Suppressor macrophage treated with lipopolysaccharide for 4 hours (primary cell): ENCODE measurements at regions not wholly inside any gene's neighbourhood (a gene's known extent, or its start where the extent isn't known, plus 50 kb on each side); places are given as distances from the start of the nearest gene placed in this dataset.
"Not testable (repeated sequence)": the region's sequence is repeated elsewhere in the genome, so short reads cannot be mapped to it uniquely, and the experiment has no call there.

Experiments
- DNase-seq: peaks from one replicate; pipeline ENCODE4 v3.0.0-alpha.2; 2020

DNA sequence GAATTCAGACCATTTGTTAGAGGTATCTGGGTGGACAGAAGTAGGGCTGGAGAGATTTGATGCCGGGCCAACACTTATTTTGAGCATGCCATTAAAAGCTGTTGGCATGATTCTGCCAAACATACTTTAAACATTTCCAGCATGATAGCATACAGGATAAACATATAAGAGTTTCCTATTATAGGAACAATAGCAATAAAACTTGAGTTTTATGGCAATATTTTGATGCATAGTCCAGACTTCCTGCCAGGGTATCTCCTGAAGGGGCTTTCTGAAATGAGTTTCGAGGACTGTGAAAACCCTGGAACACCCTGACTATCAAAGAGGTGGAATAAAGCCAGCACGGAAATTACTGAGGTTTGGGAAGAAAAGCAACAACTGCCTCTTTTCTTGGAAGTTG, 1398.0 kb upstream of the NXPH2 start:
- no peak for DNase-seq

DNA sequence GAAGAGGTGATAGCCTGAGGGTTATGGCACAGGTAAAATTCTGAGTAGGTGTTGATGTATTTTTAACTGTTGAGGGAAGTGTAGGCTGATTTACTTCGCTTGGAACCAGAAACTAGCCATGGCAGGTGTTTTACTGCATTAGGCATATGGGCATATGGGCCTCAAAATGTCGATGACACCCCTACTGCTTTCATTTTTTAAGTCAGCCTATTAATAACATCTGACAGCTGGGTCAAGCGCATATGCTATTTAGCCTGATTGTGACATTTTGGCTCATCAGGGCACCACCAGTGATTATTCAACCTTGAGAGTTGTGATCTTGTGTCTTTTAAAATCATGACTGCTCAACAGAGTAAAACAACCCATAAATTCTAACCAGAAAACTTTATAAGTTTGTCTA, 1396.9 kb upstream of the NXPH2 start:
- DNase-seq: no peak

DNA sequence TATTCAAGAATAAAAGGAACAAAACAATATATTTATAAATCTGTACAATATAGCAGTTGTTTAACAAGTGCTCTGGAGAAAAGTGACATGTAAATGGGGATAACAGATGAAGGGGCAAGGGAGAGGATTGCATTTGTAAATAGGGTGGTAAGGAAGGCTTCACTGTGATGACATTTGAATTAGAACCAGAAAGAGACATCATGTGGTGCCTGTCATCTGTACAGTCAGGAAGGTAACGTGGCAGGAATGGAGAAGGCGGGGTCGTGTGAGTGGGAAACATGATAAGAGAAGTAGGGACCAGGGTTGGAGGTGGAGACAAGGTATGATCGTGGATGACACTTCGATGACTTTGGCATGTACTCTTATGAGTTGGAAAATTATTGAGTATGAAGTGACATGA, 1393.6 kb upstream of the NXPH2 start:
- DNase-seq: no peak

DNA sequence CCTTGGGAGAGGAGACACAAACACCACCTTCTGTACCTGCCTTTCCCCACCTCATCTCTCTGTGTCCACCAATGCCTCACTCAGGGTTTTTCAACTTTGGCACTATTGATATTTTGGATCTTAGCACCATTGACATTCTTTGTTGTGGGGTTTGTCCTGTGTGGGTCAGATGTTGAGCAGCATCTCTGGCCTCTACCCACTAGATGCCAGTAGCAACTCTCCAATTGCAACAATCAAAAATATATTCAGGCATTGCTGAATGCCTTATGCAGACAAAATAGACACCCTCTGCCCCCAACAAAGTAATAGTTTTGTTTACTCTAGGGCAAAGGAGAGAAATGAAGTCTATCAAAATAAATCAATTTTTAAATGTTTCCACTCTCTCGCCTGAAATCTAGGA, 1384.3 kb upstream of the NXPH2 start:
- DNase-seq: no peak

DNA sequence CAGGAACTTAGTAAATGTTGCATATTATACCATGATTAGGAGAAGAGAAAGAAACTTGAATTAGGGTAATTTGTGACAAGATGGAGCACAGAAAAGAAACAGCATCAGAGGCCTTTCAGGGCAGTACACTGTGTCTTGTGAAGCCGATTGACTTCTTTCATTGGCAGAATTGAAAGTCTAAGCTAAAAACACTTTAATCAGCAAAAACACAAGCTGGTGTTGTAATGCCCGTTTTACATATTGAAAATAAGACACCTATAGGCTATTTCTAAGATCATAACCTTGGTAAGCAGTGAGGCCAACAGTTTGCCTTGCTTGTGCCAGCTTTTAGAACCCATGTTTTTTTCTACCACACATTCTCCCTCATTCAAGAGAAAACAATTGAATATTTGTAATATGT, 1378.1 kb upstream of the NXPH2 start:
- DNase-seq: no peak

DNA sequence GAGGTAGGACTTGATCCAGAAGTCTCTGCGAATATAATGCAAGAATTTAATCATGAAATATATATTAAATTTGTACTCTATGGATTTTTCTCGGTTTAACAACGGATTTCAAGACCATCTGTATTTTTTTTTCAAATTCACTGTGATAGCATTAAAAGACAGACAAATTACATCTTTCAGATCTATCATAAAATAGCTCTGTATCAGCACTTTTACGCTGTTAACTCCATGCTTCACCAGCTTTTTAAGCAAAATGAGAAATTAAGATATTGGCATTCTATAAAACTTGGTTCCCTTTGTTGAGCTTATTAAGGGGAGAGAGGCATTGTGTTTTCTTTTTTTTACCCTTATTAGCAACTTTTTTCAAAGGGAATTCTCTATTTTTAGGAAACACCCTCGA, 1377.6 kb upstream of the NXPH2 start:
- no peak for DNase-seq

DNA sequence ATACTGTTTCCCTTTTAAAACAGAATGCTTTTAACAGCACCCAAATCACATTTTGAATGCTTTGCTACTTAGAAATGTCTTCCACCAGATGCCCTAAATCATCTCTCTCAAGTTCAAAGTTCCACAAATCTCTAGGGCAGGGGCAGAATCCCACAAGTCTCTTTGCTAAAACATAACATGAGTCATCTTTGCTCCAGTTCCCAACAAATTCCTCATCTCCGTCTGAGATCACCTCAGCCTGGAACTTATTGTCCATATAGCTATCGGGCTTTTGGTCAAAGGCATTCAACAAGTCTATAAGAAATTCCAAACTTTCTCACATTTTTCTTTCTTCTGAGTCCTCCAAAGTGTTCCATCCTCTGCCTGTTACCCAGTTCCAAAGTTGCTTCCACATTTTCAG, 1374.5 kb upstream of the NXPH2 start:
- DNase-seq: no peak

DNA sequence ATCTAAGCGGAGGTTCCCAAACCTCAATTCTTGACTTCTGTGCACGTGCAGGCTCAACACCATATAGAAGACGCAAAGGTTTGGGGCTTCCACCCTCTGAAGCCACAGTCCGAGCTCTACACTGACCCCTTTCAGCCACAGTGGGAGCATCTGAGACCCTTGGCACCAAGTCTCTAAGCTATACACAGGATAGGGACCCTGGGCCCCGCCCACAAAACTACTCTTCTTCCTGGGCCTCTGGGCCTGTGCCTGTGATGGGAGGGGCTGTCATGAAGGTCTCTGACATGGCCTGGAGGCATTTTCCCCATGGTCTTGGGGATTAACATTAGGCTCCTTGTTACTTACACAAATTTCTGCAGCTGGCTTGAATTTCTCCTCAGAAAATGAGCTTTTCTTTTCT, 1374.1 kb upstream of the NXPH2 start:
- DNase-seq: no peak

DNA sequence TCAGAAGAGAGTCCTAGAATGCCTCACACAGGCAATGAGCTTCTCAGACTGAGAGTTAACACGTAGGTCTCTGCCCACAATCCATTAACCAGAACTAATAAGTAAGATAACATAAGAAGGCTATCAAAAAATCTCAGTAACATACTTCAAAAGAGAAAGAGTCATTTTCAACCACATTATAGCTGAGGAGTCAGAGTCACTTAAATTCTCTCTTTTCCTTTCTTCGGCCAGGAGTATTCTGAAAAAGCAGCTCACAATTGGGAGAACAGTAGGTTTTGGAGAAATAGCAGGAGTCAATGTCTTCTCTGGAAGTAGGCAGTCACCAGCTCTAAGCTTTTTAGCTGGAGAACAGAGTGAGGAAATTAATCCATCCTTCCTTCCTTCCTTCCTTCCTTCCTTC, 1364.4 kb upstream of the NXPH2 start:
- DNase-seq: no peak

DNA sequence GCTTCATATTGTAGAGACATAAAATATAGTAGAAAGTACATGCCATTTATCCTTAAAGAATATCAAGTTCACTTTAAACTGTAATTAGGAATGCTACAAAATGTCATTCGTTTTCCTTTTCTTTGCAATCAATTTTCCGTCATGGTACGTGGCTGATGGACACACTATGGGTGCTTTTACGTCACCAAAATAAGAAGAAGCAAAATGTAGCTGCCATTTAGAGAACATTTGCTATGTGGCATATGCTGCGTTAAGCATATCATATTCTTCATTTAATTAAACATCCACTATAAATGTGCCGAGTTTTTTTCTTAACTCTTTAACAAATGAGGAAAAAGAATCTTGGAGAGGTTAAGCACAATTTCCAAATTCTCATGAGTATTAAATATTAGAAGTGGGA, 1358.5 kb upstream of the NXPH2 start:
- DNase-seq: no peak

DNA sequence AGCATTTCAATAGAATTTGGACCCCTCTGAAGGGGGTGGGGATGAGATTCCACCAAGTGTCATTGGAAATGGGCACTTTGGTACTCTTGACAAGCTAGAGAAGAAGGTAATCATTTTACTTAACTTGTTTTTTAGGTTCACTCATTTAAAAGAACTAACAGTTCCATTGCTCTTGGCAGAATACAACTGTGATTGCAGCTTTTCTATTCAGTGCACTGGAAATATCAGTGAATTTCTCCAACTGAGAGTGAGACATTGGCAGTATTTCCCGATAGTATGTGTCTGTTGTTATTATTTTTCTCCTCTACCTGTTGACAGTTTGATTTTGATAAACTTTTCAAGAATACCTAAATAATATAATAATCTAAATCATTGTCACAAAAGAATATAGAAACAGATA, 1356.7 kb upstream of the NXPH2 start:
- no peak for DNase-seq

DNA sequence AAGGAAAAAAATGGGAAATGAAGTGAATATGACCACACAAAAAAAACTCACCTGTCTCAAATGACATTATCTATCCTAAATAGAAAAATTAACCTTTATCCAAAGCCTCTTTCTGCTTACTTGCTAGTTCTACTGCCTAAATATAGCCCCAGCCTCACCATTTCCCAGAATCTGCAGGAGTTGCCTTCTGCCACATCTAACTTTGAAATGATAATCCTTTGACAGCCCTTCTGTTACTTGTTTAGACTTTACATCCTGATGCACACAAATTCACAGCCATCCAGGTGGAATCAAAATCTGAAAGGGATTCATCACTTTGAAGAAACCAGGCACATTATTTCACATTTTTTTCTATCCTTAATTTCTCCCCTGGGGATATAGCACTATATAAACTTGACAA, 1356.2 kb upstream of the NXPH2 start:
- DNase-seq: no peak

DNA sequence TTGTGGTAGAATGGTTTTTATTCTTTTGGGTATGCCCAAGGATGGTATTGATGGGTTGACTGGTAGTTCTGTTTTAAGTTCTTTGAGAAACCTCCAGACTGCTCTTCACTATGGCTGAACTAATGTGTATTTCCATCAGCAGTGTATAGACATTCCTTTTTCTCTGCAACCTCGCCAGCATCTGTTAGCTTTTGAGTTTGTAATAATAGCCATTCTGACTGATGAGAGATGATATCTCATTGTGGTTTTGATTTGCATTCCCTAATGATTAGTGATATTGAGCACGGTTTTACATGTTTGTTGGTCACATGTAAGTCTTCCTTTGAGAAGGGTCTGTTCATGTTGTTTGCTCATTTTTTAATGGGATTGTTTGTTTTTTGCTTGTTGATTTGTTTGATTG, 1348.7 kb upstream of the NXPH2 start:
- DNase-seq: no peak

DNA sequence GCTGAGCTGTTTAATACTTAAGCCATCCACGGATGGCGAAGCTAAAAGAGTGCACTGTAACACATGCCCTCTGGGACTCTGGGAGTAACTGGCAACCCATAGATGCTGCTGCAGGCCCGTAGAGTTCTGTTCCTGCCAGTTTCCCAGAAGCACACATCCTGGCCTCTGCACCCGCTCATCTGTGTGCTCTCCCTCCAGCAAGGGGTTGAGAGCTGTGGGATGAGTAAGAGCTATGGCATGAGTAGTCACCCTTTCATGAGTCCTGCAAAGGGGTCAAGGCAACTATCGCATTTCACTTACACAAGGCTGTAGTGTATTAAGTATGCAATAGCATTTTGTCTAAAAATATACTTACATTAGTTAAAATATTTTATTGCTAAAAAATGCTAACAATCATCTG, 1341.8 kb upstream of the NXPH2 start:
- no peak for DNase-seq

DNA sequence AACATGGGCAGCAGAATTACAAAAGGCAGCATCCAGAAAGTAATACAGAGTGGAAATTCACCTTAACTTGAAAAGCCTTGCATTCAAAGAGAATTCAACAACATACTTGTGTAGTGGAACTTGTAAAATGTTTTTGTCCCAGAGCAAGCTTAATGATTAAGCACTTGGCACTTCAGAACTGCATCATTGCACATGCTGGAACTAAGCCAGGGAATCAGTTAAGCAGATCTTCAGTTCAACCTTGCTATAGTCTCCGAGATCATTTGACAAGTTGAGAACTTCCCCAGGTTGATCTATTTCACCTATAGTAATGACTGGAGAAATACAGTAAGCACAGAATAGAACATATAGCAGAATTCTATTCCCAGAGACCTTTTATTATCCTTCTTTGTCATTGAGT, 1337.2 kb upstream of the NXPH2 start:
- no peak for DNase-seq

DNA sequence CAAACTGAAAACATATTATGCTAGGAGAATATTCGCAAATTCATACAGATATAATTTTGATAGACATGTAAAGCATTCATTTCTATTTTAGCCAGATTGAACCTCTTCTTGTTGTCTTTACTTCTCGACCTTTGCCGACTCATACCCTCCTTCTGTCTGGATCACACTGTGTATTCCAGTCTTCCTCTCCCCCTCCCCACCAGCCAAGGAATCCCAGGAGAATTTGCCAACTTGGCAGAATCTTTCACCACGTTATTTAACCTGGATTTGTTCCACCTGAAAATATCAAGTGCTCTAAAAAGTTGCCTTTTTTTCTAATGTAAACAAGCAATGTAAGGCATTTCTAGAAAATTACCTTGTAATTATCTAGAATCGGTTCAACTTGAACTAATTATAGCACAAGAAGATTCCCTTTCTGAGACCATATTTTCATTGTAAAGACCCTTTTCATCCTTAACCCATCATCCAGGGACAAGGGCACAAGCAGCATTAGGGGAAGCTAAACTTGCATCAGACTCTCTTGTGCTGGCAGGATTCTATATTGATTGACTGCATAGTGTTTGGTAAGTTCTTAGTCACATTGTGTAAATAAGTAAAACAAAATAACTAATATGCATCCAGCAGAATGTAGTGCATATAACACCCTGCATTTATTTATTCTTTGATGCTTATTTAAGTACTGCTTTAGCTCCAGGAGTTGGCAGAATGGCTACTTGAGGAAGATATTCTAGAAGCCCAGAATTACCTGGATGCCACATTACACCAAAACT, 1328.7 kb upstream of the NXPH2 start:
- DNase-seq: no peak

DNA sequence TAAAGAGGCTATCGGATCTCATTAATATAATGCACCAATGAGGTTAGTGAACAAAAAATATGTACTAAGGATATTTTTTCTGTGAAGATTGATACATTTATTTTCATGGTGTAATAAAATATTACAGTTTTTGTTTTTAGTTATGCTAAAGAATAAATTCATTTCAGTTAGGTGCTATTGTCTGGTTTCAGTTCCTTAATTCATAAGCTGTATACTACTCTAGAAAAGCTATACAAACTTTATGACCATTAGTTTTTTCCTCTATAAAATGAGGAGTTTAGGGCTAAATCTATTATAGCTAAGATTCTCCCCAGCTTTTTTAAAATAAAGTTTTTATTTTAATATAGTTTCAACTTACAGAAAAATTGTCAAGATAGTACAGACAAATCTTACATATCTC, 1311.7 kb upstream of the NXPH2 start:
- no peak for DNase-seq

DNA sequence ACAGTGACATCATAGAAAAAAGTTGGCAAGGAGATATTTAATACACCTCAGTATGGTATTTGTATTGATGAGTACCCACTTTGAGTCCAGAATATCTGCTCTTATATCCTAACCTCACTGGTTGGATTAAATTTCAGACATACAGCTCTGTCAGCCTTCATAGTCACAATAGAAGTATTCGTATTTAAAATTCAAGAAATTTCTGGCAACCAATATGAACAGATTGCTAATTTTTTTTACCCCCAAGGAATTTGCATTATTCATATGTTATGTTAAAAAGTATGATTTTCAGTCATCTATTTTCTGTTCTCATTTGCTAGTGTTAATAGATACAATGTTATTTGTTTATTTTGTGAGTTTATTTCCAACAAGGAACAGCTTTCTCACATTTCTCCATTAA, 1306.8 kb upstream of the NXPH2 start:
- DNase-seq: no peak

DNA sequence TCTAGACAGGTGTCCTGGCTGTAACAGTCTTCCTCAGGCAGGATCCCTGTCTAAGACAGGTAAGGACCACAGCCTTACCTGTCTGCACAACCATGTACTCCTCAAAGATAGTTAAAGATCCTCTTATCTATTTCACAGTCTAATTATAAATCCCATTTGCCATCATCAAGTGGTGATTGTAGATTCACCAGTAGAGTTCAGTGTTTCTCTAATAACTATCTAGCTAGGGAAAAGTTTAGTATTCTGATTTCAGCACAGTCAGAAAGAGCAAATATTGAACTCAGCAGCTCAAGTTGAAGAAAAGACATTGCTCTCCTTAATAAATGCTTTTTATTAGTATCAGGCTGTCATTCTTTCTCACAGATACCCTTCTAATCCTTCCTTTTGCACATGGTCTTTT, 1305.5 kb upstream of the NXPH2 start:
- no peak for DNase-seq

DNA sequence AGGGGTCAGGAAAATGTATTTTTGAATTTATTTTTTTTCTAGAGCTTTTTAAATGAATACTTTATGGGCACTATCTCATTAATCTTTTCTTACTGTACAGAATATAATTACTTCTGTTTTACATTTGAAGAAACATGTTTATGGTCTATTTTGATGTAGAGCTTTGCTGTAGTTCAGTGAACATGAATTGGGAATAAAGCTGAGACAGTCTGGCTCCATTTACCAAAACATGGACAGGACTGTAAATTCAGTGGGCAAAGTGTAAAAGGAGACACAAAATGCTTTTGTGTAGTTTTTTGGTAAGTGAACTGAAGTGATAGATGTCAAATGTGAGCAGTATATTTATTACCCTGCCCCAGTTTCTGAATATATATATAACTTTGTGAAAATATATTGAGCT, 1298.8 kb upstream of the NXPH2 start:
- DNase-seq: no peak

DNA sequence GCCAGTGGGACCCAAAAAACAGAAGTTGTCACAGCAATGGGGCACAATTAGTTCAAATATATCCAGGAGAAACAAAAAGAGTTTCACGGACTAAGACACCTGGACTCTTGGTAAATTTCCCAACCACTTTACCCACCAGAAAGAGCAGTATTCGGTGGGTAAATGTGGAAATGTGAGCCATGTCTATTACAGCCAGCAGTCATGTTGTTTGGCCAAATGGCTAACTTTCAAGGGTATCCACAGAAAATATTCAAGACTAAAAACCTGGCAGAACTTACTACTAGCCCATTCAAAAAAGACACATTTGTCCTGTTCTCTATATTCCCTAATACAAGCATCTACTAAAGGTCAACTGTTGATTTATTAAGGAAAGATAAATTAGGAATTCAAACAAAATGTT, 1296.0 kb upstream of the NXPH2 start:
- no peak for DNase-seq

DNA sequence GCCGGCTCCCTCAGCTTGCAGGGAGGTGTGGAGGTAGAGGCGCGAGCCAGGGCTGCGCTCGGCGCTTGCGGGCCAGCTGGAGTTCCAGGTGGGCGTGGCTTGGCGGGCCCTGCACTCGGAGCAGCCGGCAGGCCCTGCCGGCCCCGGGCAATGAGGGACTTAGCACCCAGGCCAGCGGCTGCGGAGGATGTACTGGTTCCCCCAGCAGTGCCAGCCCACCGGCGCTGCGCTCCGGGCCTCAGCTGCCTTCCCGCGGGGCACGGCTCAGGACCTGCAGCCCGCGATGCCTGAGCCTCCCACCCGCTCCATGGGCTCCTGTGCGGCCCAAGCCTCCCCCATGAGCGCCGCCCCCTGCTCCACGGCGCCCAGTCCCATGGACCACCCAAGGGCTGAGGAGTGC, 1293.6 kb upstream of the NXPH2 start:
- DNase-seq: not testable (repeated sequence)

DNA sequence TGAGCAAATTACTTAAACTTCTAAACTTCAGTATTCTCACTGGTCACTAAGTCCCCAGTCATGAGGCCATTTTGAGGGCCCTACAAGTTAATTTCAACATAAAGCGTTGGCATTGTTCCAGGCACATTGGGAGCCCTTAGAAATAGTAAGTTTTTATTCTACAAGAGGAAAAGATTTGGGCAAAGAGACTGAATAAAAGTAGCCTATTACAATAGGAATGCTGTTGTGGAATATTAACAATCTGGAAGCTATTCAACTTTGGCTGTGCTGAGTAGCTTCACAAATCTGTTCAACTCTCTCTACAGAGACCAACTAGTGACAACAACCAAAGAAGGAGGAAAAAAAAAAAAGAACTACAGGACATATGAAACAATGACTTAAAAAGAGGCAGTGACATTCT, 1287.5 kb upstream of the NXPH2 start:
- DNase-seq: no peak

DNA sequence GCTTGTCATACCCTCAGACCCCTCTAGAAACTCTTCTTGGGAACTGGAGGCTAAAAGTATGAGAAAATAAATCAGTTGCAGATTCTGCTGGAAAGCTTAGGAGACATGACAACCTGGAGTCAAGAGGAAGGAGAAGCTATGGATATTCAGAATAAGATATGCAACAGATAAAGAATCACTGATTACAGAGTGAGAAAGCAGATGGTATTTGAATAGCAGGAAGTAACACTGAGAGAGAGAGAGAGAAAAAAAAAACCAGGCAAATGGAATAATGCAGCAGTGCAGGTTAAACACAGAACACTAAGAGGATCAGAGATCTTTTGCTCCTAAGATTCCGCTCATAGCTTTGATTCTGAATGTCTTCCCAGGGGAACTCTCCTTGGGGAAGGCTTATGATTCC, 1284.1 kb upstream of the NXPH2 start:
- no peak for DNase-seq

DNA sequence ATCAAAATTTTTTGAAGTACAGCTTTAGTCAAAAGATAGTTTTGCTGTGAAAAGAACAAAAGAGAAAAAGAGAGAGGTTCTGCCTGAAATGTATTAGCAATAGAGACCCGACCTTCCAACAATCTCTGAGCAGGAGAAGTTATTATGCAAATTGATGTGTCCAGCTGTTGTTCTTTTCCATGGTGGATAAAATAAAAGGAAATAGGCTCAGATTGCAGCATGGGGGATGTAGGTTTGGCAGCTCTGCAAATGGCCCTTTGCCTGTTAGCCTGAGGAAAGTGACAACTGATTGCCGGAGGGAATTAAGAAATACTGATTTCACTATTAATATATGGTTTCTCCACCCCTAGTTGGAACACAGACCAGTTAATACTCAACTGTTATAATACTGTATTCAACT, 1283.2 kb upstream of the NXPH2 start:
- no peak for DNase-seq

DNA sequence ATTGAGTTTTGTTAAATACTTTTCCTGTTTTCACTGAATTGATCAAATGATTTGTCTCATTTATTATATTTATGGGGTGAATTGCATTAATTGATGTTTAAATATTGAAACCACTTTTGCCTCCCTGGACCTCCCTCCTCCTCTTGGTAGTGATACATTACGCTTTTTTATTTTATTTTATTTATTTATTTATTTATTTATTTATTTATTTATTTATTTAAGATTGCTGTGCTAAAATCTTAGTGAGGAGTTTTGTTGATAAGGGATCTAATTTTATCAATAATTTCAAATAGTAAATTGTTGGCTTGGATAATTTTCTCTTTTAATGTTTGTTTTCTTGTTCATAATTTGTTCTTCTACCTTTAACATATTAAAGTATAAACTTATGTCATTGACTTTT, 1281.0 kb upstream of the NXPH2 start:
- no peak for DNase-seq
